WERI-Rb-1 (cell line): ENCODE measurements at regions not wholly inside any gene's neighbourhood (a gene's known extent, or its start where the extent isn't known, plus 50 kb on each side); places are given as distances from the start of the nearest gene placed in this dataset.

Source experiments
- DNase-seq: peaks from one replicate; pipeline ENCODE4 v3.0.0-alpha.2; 2020
- H3K27ac ChIP-seq: fragments of 250-450 bp; sonication (Bioruptor Pico); 2 replicates; pipeline ENCODE4 v1.5.1; 2020; ENCODE audit warnings: mild to moderate bottlenecking, moderate library complexity
- H3K27me3 ChIP-seq: fragments of 250-450 bp; sonication (Bioruptor Pico); 2 replicates; pipeline ENCODE4 v1.5.1; 2021; ENCODE audit warnings: mild to moderate bottlenecking, low read depth, moderate library complexity; ENCODE audit not compliant: insufficient read depth, severe bottlenecking
- H3K36me3 ChIP-seq: fragments of 250-450 bp; sonication (Bioruptor Pico); 2 replicates; pipeline ENCODE4 v1.5.1; 2020; ENCODE audit warnings: mild to moderate bottlenecking, moderate library complexity
- H3K4me3 ChIP-seq: 2 replicates; pipeline ENCODE4 v1.5.1; 2011; ENCODE audit warnings: low read depth, mild to moderate bottlenecking, control low read depth, low read length
- H3K9me3 ChIP-seq: fragments of 250-450 bp; sonication (Bioruptor Pico); 2 replicates; pipeline ENCODE4 v1.5.1; 2021; ENCODE audit warnings: mild to moderate bottlenecking, moderate library complexity; ENCODE audit not compliant: severe bottlenecking
- CTCF ChIP-seq: IDR thresholded peaks from 2 replicates; pipeline ENCODE4 v1.5.1; 2011; ENCODE audit warnings: low read depth, mild to moderate bottlenecking, control low read depth, inconsistent platforms, low read length

- Histone ChIP-seq H3K27ac (no peak overlapping the region), H3K9me3 (no peaks in the 10 kb centered on the region), H3K4me3 (no peak overlapping the region), H3K36me3 (no peaks in the 10 kb centered on the region), H3K27me3 (no peaks in the 10 kb centered on the region)
- no peak for DNase-seq
- no peak for TF ChIP-seq CTCF
Observed at GRCh38 chr1:38128926-38129453, 82.4 kb upstream of the POU3F1 start.

GRCh38 chr1:38128511-38128910 is 81.9 kb upstream of the POU3F1 start:
- no peaks in the 10 kb centered on the region for H3K27me3 ChIP-seq
- H3K27ac ChIP-seq = no peak overlapping the region
- DNase-seq = no peak
- no peaks in the 10 kb centered on the region for H3K36me3 ChIP-seq
- H3K9me3 ChIP-seq = no peaks in the 10 kb centered on the region
- TF ChIP-seq CTCF = no peak
- H3K4me3 ChIP-seq = no peak overlapping the region

GRCh38 chr1:38127428-38127827 is 80.8 kb upstream of the POU3F1 start:
- TF ChIP-seq CTCF = no peak
- no peak for DNase-seq

GRCh38 chr1:38126970-38127369 is 80.4 kb upstream of the POU3F1 start:
- no peak for TF ChIP-seq CTCF
- Histone ChIP-seq H3K27me3 (no peaks in the 10 kb centered on the region), H3K4me3 (no peak overlapping the region), H3K36me3 (no peaks in the 10 kb centered on the region), H3K9me3 (no peaks in the 10 kb centered on the region), H3K27ac (no peak overlapping the region)
- no peak for DNase-seq

More at GRCh38 chr1:38127428-38127827, 80.8 kb upstream of the POU3F1 start:
- Histone ChIP-seq H3K27me3 (no peaks in the 10 kb centered on the region), H3K4me3 (no peak overlapping the region), H3K36me3 (no peaks in the 10 kb centered on the region), H3K27ac (no peak overlapping the region), H3K9me3 (no peaks in the 10 kb centered on the region)

- no peaks in the 10 kb centered on the region for H3K27me3 ChIP-seq
- no peak for DNase-seq
- no peak overlapping the region for H3K4me3 ChIP-seq
- no peak overlapping the region for H3K27ac ChIP-seq
- no peaks in the 10 kb centered on the region for H3K36me3 ChIP-seq
- TF ChIP-seq CTCF = no peak
- H3K9me3 ChIP-seq = no peaks in the 10 kb centered on the region
Observed at GRCh38 chr1:38125837-38126520, 79.4 kb upstream of the POU3F1 start.

- TF ChIP-seq CTCF = no peak
- Histone ChIP-seq H3K4me3 (no peak overlapping the region), H3K27me3 (no peaks in the 10 kb centered on the region), H3K36me3 (no peaks in the 10 kb centered on the region), H3K27ac (no peak overlapping the region), H3K9me3 (no peaks in the 10 kb centered on the region)
- DNase-seq = no peak
Observed at GRCh38 chr1:38125016-38125415, 78.4 kb upstream of the POU3F1 start.
